PC-9 (cell line): ENCODE measurements at regions not wholly inside any gene's neighbourhood (a gene's known extent, or its start where the extent isn't known, plus 50 kb on each side); places are given as distances from the start of the nearest gene placed in this dataset.

Experiments used
- EZH2 ChIP-seq: fragments of 200-600 bp; sonication (generic); IDR thresholded peaks from 2 replicates; pipeline ENCODE4 v1.8.0; 2017; ENCODE audit warnings: antibody characterized with exemption, low read depth
- TF ChIP-seq, protein P1 (sequence below): fragments of 200-600 bp; sonication (generic); conservative IDR thresholded peaks from 2 replicates; pipeline ENCODE4 v1.6.1; 2017; ENCODE audit warnings: mixed run types, antibody characterized with exemption, mild to moderate bottlenecking, moderate library complexity

DNA sequence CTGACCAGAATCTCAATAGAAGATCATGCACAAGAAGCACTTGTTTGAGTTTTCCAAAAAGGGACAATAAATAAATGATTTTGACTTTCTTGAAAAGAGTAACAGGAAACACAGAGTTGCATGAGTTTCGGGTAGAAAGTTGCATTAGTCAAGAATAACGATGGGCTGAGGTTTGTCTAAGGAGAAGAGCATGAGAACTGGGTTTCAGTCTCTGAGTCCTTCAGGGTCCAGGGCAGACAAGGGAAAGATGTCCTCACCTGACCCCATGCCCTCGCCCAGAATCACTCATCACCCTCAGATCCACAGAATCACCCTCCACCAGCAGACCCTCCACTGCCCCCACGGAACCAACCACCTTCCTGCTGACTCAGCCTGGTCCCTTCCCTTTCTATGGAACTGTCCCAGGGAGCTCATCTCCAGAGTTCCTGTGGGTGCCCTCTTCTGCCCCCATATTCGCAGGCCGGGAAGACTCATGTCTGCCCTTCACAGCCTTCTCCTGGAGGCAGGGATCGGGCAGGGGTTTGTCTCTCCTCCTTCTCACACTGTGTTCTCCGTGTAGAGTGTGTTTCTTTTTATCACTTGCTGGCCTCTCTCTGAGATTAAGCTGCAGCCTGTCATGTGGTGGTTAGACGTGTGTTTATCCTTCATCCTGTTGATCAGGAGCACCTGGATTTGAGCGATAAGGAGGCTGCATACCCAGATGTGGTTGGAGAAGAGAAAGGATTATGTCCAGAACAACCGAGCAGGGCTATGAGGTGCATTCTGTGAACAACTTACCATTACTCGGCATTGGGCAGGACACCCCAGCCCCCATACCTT is 442.6 kb downstream of the MAT2B start:
- TF ChIP-seq, protein P1, sequence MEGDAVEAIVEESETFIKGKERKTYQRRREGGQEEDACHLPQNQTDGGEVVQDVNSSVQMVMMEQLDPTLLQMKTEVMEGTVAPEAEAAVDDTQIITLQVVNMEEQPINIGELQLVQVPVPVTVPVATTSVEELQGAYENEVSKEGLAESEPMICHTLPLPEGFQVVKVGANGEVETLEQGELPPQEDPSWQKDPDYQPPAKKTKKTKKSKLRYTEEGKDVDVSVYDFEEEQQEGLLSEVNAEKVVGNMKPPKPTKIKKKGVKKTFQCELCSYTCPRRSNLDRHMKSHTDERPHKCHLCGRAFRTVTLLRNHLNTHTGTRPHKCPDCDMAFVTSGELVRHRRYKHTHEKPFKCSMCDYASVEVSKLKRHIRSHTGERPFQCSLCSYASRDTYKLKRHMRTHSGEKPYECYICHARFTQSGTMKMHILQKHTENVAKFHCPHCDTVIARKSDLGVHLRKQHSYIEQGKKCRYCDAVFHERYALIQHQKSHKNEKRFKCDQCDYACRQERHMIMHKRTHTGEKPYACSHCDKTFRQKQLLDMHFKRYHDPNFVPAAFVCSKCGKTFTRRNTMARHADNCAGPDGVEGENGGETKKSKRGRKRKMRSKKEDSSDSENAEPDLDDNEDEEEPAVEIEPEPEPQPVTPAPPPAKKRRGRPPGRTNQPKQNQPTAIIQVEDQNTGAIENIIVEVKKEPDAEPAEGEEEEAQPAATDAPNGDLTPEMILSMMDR: no peak
- no peak for TF ChIP-seq EZH2
